ENCODE measurements at regions not wholly inside any gene's neighbourhood (a gene's known extent, or its start where the extent isn't known, plus 50 kb on each side); places are given as distances from the start of the nearest gene placed in this dataset.
"Not testable (repeated sequence)": the region's sequence is repeated elsewhere in the genome, so short reads cannot be mapped to it uniquely, and the experiment has no call there.

- no peaks in the 10 kb centered on the region for H3K27me3 ChIP-seq
- intact Hi-C loops (cut with DNase I; ENCODE audit: low total_unique reads), result no loop called here
- no peak for TF ChIP-seq CTCF (IDR thresholded peaks at IDR 0.05)
- TF ChIP-seq POLR2A (IDR thresholded peaks at IDR 0.05), result no peak
- no peak for DNase-seq
- no peak overlapping the region for H3K27ac ChIP-seq
- H3K36me3 ChIP-seq (ENCODE audit: low read depth, missing control alignments), result no peaks in the 10 kb centered on the region
- no peaks in the 10 kb centered on the region for H3K9me3 ChIP-seq
- H3K4me1 ChIP-seq, result no peaks in the 10 kb centered on the region
- no peak overlapping the region for H3K4me3 ChIP-seq
- 33 to 51% methylated on average over 2 of the region's 2 CpGs for WGBS, 2 donors
Measured at GRCh38 chr14:53620317-53620716, 336.3 kb downstream of the BMP4 start.

- TF ChIP-seq POLR2A (IDR thresholded peaks at IDR 0.05) (no peak), CTCF (IDR thresholded peaks at IDR 0.05) (no peak)
- Histone ChIP-seq H3K27ac (no peak overlapping the region), H3K4me1 (no peaks in the 10 kb centered on the region), H3K36me3 (ENCODE audit: low read depth, missing control alignments) (no peaks in the 10 kb centered on the region), H3K9me3 (no peaks in the 10 kb centered on the region), H3K4me3 (no peak overlapping the region), H3K27me3 (no peaks in the 10 kb centered on the region)
- intact Hi-C loops (cut with DNase I; ENCODE audit: low total_unique reads), result no loop called here
- 66 to 85% methylated on average over 3 of the region's 3 CpGs for WGBS, 2 donors
- no peak for DNase-seq
Measured at GRCh38 chr14:53619691-53620231, 336.9 kb downstream of the BMP4 start.

- H3K4me1 ChIP-seq; H3K9me3 ChIP-seq; H3K27me3 ChIP-seq; H3K4me3 ChIP-seq; intact Hi-C loops (cut with DNase I; ENCODE audit: low total_unique reads); H3K36me3 ChIP-seq (ENCODE audit: low read depth, missing control alignments); H3K27ac ChIP-seq; DNase-seq: not testable (repeated sequence)
- WGBS, 2 donors, result 84 to 97% methylated on average over 2 of the region's 2 CpGs
Measured at GRCh38 chr14:53616536-53616935, 340.1 kb downstream of the BMP4 start.

- H3K27me3 ChIP-seq, result no peaks in the 10 kb centered on the region
- no peak overlapping the region for H3K27ac ChIP-seq
- no peak for DNase-seq
- no peak overlapping the region for H3K4me3 ChIP-seq
- no peaks in the 10 kb centered on the region for H3K4me1 ChIP-seq
- TF ChIP-seq POLR2A (IDR thresholded peaks at IDR 0.05), result no peak
- TF ChIP-seq CTCF (IDR thresholded peaks at IDR 0.05), result no peak
- WGBS, 2 donors, result 89 to 90% methylated on average over 3 of the region's 3 CpGs
- H3K9me3 ChIP-seq, result no peaks in the 10 kb centered on the region
- intact Hi-C loops (cut with DNase I; ENCODE audit: low total_unique reads), result no loop called here
- no peaks in the 10 kb centered on the region for H3K36me3 ChIP-seq (ENCODE audit: low read depth, missing control alignments)
Measured at GRCh38 chr14:53615252-53615651, 341.4 kb downstream of the BMP4 start.

- TF ChIP-seq POLR2A (IDR thresholded peaks at IDR 0.05) (no peak), CTCF (IDR thresholded peaks at IDR 0.05) (no peak)
Measured at GRCh38 chr14:53613404-53614253, 343.0 kb downstream of the BMP4 start.

More at GRCh38 chr14:53613404-53614253, 343.0 kb downstream of the BMP4 start:
- intact Hi-C loops (cut with DNase I; ENCODE audit: low total_unique reads), result no loop called here
- Histone ChIP-seq H3K36me3 (ENCODE audit: low read depth, missing control alignments) (no peaks in the 10 kb centered on the region), H3K27ac (no peak overlapping the region), H3K27me3 (no peaks in the 10 kb centered on the region), H3K4me3 (no peak overlapping the region), H3K9me3 (no peaks in the 10 kb centered on the region), H3K4me1 (no peaks in the 10 kb centered on the region)
- 90 to 92% methylated on average over 12 of the region's 12 CpGs for WGBS, 2 donors
- DNase-seq, result no peak

All from testis (tissue), 2 donors.